ENCODE measurements at regions not wholly inside any gene's neighbourhood (a gene's known extent, or its start where the extent isn't known, plus 50 kb on each side); places are given as distances from the start of the nearest gene placed in this dataset.
"Not testable (repeated sequence)": the region's sequence is repeated elsewhere in the genome, so short reads cannot be mapped to it uniquely, and the experiment has no call there.

DNA sequence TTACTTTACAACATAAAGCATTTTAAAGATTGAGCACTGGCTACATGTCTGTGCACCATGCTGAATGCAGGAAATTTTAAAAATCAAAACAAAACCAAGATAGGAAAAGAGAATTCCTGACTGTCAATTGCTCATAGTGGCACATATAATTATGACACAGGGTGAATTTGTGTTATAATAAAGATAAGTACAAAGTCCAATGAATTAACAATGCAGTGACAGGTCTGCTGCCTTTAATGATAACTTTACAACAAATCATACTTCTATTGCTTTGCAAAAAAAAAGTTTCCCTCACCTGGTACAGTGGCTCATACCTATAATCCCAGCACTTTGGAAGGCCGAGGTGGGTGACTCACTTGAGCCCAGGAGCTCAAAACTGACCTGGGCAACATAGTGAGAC lies 93.8 kb upstream of the OSBPL8 start:
- DNase-seq (ENCODE audit: low read depth) = no peak

DNA sequence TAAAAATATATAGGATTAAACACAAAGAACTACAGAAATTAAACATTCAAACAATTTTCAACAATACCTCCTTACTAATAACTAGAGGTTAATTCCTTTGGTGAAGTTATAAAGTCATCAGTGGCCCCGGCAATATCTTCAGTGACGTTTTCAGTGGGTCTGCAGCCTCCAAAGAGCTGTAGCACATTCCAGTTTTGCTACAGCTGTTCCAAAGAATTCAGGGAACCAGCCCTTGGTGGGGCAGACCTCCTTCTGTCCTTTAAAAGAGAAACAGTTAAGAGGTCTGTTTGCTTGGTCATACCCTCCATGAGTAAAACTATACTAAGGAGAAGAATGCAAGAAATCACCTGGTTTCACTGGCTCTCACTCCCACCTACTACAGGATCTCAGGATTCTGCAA lies 99.2 kb upstream of the ZDHHC17 start:
- no peak for DNase-seq (ENCODE audit: low read depth)

DNA sequence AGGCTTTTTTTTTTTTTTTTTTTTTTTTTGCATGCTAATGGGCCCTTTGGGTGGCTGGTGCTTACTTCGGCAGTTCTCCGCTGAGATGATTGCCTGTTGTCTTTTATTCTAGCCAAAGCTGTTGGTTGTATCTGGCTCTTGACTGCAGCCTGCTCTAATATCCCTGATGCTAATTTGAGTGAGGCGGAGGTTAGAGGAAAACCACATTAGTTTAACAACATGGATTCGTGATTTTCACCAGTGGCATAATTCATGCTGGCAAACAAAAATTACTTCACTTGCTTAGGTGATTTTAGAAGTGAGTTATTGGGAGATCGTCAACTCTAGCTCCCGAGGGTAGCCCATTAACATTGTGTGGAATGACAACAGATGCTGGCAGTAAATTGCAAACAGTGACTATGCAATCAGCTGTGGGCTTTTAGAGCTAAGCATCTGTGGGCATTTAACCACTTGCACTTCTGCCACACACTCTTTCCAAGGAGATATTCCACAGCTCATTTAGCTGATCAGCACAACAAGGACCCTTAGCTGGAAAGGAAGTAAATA lies 97.6 kb upstream of the ZDHHC17 start:
- no peak for DNase-seq (ENCODE audit: low read depth)

DNA sequence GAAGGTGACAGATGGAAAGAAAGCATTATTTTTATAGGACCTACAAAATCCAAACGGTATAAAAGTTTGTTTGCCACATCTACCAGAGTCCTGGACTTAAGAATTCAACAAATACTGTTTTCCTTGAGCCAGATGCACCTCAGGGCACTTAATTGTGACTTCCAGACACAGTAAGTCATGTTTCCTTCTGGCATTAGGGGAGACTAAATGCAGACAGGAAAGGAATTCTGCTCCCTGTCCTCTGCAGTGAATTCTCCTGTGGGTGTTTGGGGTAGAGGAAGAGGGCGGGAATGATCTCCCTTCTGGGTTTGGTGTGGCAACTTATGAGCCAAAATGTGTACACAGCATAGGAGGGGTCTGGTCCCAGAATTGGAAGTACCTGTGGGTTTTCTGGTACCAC lies 93.9 kb upstream of the ZDHHC17 start:
- DNase-seq (ENCODE audit: low read depth) = no peak

DNA sequence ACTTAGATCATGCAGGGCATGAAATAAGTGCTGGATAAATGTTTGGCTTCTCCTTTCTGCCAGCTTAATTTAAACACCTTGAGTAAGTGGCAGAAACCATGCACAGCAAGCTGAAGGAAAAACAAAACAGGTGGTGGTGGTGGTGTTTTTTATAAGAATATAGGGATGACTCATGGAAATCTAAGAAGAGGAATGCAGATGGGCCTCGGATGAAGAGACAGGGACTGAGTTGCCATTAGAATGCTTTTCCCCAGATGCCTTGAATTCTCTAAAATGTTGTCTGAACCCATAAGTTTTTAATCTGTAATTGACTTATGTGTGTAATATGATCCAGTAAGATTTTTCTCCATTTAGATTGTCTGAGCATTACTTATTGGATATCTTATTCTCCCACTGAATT lies 93.1 kb upstream of the ZDHHC17 start:
- DNase-seq (ENCODE audit: low read depth) = peak; percentile 68

DNA sequence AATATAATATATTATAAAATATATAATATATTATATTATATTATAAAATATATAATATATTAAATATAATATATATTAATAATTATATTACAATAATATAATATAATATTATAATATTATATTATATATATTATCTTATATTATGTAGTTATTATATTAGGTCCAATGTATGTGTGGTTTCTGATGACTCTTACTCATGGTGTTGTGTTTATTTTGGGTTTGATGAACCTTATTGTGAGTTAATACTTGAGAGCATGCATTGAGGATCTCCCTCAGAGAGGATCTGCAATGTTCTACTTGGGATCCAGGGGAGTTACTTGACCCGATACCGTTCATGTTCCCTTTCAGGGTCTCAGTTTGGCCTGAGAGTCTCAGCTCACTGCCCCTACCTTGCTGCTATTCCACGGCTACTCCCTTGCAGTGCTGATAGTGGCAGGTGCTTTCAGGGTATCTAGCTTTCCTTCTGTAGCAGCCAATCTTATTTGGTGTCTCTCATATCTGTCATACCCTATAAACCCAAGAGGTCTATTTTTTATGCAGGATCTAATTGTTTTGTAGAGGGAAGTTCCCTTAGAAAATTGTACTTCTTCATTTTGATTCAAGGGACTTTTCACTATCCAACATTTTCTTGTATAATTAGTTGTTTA lies 89.1 kb upstream of the ZDHHC17 start:
- DNase-seq (ENCODE audit: low read depth) = no peak

DNA sequence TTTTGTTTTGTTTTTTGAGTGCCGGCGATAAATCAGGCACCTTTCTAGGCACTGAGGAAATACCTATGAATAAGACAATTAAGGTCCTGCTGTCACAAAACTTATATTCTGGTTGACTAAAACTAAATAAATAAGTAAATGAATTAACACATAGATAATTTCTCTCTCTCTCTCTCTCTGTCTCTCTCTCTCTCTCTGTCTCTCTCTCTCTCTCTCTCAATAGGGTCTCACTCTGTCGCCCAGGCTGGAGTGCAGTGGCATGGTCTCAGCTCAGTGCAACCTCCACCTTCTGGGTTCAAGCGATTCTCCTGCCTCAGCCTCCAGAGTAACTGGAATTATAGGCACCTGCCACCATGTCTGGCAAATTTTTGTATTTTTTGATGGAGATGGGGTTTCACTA lies 87.7 kb upstream of the ZDHHC17 start:
- DNase-seq (ENCODE audit: low read depth) = not testable (repeated sequence)

DNA sequence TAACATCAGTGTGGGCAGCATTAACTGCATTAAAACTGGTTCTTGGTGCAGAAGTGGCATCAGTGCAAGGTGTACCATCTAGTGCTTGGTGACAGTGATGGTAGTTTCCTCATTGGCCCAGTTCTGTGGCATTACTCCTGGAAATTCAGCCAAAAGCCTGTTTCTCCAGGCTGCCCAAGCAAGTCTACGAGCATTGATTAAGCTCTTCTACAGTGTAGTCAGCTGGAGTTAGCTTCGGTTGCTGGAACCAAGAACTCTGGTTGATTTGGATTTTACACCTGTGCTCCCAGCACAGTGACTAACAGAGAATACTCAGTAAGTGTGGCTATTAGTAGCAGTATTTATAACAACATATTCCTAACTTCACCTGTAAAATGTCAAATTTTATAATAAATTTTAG lies 84.9 kb upstream of the ZDHHC17 start:
- no peak for DNase-seq (ENCODE audit: low read depth)

DNA sequence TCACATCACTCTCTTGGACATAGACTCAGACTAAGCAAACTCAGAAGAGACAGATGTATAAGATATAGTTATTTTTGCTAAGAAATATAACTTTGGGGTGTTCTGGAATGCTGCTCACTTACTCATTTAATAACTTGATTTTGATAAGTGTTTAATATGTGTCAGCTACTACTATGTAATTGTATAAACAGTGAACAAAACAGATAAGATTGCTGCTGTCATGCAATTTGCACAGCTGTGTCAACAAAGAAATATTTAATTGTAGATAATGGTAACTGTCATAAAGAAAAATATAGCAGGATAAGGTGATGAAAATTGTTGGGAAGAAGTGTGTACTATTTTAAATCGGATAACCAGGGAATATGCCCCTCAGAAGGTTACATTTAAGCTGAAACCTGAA lies 84.1 kb upstream of the ZDHHC17 start:
- DNase-seq (ENCODE audit: low read depth) = no peak

DNA sequence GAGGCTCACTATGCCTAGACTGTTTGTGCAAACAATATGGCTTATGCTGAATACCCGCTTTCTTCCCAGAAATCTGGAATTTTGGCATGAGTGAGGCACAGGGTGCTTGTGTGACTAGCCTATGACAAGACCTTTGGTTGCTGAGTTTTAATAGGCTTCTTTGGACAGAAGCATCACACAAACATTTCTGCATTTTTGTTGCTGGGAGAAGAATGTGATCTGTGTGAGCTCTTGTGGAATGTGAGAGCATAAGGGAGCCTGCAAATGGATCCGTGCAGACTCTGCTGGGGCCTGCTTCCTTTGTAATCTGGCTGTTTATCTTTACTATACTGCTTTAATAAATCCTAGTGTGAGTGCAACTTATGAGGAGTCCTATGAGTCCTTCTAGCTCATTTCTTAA lies 83.0 kb upstream of the ZDHHC17 start:
- DNase-seq (ENCODE audit: low read depth) = no peak

DNA sequence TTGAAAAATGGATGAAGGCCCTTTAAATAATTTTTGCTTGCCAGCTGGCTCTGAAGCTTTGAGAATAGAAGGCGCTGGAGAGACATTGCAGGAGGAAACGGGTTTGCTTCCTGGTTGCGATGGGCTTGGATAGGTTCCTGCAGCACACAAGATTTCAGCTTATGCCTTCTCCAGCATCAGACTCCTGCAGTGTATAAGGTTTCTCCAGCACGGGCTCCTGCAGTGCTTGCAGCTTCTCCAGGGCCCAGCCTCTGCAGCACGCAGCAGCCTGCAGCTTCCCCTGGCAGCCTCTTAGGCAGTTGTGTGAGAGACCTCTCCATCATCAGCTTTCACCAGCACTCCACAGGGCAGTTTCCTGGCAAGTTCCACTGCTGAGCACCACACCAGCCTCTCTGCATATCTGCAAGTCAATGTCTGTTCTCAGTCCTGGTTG lies 78.7 kb upstream of the ZDHHC17 start:
- DNase-seq (ENCODE audit: low read depth) = no peak

DNA sequence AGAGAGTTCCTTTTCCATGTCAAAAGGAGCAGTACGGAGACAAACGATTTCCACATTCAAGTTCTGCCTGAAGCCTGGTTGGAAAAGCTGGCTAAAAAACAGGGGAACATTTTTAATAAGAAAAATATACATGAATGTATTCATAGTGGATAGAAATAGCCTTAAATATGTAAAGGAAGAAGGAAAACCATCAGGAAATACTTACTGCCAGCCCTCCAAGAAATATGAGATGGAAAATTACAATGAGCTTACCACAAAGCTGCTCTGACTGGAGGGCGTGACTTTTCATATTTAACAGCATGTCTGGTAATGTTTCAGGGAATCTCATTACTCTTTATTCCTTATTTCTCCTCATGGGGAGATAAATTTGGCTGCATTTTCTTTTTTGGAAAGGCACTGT lies 75.9 kb upstream of the ZDHHC17 start:
- no peak for DNase-seq (ENCODE audit: low read depth)

DNA sequence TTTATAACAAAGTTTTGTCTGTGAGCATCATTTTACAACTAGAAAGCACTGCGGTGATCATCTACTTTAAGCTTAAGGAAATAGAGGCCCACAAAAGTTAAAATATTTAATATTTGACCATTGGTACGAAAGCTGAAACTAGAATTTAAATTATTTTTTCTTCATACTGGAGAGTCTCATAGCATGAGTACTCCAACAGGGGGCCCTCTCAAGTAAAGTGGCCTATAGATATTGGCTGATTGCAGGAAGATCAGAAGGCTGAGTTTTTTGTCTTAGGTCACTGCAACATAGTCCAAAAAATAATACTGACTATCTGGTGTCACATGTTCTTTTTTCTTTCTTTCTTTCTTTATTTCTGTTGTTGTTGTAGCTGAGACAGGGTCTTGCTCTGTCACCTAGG lies 75.3 kb upstream of the ZDHHC17 start:
- DNase-seq (ENCODE audit: low read depth) = no peak

DNA sequence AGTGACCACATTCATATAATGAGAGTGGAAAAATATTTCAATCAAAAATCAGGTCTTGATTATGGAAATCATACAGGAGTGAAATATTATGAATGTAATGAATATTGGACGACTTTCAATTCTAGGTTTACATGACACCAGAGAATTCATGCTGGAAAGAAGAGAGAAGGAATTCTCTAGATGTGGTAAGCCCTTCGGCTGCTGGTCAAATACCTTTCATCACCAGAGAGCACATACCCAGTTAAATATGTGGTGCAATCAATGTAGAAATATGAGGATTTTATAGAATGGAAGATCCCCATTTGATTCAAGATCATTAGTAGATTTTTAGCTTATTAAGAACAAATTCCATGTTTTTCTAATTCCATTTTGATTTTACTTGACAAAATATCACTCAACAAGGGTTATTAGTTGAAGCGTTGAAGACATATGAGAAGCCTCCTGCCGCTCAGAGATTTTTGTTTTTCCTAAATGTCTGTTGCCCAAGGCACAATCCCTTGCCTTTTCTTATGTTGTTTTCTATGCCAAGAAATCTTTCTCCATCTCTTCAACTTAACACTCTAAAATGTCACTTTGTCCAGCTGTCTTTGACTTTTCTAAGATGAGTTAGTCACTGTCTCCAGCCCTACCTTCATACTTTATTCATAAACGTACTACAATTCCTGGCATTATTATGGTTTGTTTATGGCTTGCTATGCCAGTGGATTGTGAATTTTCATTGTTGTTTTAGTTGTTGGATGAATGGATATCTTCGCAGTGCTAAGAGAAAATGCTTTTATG lies 72.8 kb upstream of the ZDHHC17 start:
- no peak for DNase-seq (ENCODE audit: low read depth)

DNA sequence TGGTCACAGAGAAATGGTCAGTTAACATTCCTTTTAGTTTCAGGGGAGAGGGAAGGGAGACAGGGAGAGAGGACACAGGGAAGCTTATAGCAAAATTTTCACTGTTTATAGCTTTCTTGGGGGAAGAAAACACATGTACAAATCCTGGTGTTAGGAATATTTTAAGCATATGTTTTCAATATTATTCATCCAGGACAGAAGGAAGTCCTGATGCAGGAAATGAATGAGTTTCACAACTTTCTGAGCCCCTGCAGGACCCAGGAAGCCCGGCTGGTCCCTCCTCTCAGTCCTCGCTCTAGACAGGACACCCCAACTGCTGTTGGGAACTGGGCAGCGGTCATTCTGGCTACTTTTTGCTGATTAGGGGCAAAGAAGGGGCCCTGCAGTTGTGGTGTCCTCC lies 71.1 kb upstream of the ZDHHC17 start:
- no peak for DNase-seq (ENCODE audit: low read depth)

DNA sequence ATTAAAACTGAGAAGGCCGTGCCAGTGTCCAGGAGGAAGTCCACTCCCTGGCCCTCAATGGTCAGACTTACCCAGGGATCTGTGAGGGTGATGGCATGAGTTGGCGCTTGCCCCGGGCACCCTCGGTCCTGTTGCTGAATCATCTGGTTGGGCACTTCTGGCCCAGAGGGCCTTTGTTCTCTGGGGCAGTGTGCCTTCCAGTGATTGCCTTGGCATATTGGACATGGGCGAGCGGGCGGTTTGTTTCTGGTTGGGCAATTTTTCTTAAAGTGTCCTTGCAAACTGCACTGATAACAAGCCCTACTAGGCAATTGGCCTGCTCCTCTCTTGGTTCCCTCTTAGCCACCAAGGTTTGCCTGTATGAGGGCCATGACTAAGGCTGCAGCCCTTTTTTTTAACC lies 69.5 kb upstream of the ZDHHC17 start:
- no peak for DNase-seq (ENCODE audit: low read depth)

DNA sequence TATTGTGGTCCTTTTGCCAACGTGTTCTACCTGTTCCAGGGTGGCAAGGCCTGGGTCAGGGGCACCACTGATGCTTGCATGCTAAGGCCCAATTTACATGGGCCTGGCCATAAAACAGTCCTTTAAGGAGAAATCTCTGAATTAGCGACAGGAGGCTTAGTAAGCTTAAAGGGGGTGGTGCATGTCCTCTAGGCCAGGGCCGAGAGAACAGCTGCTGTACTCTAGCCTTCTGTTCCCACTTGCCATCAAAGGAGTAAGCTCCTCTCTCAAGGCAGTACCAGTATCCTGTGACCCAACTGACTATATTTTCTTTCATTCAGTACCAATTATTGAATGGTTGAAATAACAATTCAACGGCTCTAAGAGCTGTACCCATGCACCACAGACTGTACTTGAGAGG lies 67.7 kb upstream of the ZDHHC17 start:
- no peak for DNase-seq (ENCODE audit: low read depth)

DNA sequence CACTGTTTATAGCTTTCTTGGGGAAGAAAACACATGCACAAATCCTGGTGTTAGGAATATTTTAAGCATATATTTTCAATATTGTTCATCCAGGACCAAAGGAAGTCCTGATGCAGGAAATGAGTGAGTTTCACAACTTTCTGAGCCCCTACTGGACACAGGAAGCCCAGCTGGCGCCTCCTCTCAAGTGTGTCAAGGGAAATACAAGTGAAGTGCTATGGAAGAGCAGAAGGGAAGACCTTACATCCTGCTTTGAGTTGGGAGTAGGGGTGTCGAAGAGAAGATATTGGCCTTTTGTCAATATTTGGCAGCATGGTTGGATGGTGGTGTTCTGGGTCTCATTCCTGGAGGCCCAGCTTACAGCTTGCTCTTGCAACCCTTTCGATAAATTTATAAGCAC lies 66.1 kb upstream of the ZDHHC17 start:
- DNase-seq (ENCODE audit: low read depth) = peak; percentile 56

DNA sequence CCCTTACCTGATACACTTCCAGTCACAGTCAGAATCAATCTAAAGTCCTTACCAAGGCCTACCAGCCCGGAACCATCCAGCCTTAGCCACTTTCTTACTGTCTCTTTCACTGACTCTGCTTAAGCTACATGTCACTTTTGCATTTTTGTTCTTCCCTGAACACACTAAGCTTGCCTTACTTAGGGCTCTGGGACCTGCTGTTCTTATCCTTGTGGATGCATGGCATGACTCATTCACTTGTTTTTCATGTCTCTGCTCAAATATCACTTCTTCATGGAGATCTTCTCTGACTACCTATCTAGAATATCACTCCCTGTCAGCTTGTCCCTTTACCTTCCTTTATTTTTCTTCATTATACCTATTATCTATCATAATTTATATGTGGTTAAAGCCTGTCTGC lies 65.6 kb upstream of the ZDHHC17 start:
- DNase-seq (ENCODE audit: low read depth) = peak; percentile 35

DNA sequence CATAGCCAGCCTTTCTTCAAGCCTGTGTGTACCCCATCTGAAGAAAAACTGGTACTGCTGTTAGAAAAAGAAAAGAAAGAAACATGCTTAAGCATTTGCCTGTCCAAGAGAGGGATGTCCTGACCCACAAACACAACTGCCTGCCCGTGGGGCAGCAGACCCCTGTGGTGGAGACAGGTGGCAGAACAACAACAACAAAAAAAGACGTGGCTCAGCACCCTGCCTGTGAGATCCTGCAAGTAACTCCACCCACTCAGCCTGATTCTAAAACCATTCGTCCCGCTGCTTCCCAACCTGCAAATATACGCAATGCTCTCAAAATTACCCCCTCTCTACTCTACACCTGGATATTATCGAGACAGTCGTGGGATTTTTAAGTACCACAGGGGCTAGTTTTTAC lies 64.9 kb upstream of the ZDHHC17 start:
- DNase-seq (ENCODE audit: low read depth) = no peak

DNA sequence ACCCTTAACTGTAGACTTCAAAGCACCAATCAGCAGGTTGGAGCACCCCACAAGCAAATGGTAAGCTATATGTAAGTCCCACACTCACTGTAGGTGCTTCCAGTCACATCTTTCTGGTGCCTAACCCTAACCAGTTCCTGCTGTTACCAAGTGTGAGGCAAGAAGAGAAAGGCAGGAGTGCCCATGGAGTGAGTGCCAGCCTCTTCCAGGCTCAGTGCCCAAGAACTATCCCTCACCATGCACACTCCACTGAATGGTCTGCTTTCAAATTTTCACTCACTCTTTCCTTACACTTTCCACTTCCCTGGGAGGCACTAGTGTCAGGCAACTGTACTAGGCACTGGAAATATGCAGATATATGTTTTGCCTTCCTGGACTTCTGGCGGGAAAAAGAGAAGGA lies 62.2 kb upstream of the ZDHHC17 start:
- DNase-seq (ENCODE audit: low read depth) = no peak

DNA sequence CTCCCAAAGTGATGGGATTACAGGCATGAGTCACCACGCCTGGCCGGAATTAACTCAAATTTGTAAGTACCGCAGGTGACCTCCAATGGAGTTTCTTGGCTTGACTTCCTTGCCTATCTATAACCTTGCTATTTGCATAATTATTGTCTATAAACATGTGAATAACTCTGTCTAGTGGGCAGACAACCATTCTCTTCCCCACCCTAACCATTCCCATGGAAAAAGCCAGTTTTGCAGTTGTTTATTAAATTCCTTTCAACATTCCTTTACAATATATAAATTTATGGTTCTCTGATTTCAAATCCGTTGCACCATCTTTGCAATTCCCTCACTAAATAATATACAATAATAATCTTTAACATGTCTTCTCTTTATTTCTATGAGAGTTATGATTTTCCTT lies 61.0 kb upstream of the ZDHHC17 start:
- DNase-seq (ENCODE audit: low read depth) = peak; percentile 39

DNA sequence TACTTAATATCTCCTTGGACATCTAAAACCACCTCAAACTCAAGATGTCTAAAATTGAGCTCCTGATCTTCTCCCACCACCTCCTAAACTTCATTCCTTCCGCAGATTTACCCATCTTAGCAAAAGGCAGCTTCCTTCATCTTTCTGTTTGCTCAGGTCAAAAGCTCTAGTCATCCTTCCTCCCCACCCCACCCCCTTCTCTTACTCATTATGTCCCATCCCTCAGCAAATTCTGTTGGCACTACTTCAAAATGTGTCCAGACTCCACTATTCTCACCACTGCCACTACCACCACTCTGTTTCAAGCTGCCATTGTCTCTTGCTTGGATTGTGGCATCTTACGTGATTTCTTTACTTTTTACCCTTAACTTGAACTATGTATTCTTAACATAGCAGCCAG lies 59.2 kb upstream of the ZDHHC17 start:
- DNase-seq (ENCODE audit: low read depth) = peak; percentile 72
